ENCODE measurements at regions not wholly inside any gene's neighbourhood (a gene's known extent, or its start where the extent isn't known, plus 50 kb on each side); places are given as distances from the start of the nearest gene placed in this dataset.
A peak's percentile ranks its signal among the peaks of the same experiment; 100 is the strongest.
"Not testable (repeated sequence)": the region's sequence is repeated elsewhere in the genome, so short reads cannot be mapped to it uniquely, and the experiment has no call there.

DNA sequence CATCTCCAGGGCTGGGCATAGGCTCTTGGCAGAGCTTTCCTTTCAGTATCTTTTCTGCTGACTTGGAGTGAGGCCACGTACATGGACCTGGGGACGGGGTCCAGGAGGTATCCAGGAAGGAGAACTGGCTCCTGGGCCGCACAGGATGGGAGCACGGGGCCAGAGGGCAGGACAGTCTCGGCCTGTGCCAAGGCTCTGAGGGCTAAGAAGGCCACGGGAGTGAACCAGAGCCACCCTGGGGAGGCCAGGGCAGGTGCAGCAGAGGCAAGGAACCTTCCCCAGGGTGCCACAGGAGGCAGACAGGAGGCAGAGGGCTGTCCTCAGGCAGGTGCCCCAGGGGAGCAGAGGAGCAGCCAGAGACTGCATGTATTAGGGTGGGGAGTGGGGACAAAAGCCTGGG is 50.3 kb downstream of the PLXNA1 start:
- DNase-seq = no peak

DNA sequence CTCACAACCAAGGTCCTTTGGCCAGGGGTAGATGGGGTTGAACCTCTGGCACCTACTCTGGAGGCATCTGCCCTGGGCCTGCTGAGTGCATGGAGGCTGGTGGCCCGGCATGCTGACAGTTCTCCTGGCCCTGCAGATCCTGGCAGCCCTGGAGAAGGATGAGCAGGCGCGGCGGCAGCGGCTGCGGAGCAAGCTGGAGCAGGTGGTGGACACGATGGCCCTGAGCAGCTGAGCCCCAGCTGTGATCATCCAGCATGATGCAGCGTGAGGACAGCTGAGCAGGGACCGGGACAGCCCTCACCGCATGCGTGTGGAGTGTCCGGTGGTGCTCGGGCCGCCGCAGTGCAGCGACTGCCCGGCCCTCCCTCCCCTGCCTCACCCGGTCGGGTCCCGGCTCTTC is 50.9 kb downstream of the PLXNA1 start:
- no peak for DNase-seq

DNA sequence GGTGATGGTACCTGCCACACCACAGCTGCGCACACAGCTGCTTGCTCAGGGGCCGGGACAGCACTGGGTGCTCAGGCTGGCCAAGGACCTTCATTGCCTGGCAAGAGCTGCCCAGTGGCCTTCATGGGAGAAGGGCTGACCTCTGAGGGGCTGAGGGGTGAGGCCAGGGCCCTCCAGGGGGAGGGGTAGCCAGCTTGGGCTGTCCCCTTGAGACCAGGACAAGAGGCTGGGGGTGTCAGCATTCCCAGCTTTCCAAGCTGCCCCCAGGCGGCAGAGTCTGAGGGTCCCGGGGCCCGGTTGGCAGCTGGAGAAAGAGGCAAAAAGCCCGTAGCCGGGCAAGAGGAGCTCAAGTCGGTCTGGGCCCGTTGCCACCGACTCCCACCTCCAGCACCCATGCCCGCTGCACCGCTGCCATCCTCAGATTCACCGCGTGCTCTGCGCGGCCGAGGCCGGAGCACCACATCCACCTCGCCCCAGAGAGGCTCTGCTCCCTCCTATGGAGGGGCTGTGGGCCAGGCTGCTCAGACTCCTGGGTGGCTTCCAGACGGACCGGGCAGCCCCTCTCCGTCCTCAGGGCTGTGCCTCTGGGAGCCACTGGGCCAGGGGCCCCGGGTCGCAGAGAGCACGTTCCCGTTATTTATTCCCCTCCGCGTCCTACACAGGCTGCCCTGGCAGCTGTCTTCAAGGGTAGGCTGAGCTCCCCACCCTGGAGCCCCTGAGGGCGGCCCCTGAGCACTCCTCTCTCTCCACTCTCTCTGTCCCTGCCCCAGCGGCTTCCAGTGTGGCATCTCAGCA is 51.5 kb downstream of the PLXNA1 start:
- DNase-seq = no peak

DNA sequence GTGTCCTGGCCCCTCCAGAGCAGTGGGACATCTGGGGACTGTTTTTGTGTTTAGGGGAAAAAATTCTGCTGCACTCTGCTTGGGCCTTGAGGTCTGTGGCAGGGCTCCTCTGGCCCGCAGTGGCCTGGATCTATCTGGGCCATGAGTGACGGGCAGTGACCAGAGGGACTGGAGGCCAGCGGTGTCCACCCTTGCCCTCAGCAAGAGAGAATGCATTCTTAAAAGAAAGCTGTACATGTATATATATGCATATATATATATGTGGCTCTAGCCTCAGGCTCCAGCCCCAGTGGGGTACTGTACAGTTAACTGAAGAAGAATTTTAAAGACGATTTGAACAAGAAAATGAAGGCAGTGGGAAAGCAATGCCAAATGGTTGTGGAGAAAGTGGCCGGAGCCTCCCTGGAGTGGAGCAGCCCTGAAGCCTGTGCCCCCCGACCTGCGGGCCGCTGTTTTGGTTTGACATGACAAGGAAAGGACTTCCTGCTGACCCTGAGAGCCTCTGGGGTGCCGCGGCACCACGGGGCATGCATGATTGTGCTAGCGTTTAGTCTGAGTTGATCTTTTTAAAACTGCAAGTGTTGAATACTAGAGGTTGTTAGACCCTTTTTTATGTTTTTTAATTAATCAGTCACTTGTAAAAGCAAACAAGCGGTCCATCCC is 52.2 kb downstream of the PLXNA1 start:
- no peak for DNase-seq

DNA sequence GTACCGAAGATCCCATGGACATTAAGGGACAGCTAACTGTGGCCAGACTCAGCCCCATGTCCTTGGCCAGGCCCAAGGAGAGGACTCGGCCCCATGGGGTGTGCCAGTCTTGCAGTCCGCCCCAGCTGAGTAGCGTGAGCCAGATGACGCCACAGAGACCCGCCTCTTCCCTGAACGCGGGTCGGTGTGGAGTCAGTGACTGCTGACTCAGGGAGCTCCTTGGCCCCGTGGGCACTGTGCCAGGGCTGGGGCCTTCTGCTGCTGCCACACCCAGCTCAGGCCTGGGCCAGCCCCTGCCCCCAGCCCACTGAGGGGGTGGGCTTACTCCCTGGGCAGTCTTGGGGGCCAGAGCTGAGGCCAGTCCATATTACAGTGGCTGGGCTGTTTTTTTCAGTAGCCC is 52.8 kb downstream of the PLXNA1 start:
- no peak for DNase-seq

DNA sequence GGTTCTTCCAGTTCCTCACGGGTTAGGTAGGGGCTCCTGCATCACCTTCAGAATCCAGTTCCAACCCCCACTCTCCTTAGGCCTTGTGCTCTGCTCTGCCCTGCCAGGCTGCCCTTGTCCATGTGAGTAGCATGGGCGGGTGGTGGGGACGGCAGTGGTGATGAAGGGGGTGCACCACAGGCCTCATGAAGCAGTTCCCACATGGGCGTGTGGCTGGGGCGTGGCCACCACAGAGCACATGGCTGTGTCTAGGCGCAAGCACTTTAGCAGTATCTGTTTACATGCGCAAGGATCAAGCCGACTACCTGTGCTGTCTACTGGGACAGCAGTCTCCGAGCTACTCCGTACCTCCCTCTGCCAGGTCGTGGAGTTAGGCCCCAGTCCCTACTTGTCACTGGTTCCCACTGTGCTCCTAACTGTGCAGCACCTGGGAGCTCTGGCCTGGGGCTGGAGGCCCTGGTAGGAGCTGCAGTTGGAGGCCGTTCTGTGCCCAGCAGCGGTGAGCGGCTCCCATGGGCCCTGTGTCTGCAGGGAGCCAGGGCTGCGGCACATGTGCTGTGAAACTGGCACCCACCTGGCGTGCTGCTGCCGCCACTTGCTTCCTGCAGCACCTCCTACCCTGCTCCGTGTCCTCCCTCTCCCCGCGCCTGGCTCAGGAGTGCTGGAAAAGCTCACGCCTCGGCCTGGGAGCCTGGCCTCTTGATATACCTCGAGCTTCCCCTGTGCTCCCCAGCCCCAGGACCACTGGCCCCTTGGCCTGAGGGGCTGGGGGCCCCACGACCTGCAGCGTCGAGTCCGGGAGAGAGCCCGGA is 53.5 kb downstream of the PLXNA1 start:
- DNase-seq = peak; percentile 46

DNA sequence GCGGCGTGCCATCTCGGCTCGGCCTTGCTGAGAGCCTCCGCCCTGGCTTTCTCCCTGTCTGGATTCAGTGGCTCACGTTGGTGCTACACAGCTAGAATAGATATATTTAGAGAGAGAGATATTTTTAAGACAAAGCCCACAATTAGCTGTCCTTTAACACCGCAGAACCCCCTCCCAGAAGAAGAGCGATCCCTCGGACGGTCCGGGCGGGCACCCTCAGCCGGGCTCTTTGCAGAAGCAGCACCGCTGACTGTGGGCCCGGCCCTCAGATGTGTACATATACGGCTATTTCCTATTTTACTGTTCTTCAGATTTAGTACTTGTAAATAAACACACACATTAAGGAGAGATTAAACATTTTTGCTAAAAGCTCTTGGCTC is 54.1 kb downstream of the PLXNA1 start:
- no peak for DNase-seq

DNA sequence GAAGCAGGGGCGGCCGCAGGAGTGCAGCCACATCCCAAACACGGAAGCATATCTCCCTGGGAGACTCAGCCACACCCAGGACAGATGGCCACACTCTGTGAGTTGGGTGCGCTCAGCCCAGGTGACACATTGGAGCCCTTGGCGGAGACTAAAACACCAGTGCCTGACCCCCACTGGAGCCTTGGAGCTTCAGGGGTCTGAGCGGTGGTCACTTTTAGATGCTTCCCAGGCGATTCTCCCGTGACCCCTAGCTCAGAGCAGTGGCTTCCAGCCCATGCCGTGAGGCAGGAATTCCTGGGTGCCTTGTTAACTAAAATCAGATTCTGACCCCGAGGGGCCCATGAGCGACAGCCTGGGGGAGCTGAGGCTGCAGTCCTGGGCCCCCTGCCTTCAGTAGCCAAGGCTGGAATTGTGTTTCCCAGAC is 54.5 kb downstream of the PLXNA1 start:
- DNase-seq = no peak

DNA sequence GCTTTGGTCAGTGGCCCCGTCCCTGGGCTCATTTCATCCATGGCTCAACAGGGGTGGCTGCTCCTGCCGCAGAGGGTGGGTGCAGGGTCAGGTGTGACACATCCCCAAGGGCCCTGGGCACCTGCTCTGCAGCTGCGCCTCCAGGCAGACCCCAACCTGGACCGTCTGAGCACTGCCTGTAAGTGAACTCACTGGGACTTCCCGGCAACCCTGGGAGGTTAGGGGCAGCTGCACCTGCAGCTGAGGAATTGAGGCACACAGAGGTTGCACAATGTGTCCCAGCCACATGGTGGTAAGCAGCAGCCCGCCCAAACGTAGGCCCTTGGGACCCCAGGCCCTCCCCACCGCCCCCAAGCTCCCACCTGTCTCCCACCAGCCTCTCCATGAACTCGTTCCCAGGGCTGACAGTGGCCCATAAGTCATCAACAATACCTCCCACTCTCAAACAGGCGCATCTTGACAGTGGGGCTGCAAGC is 55.1 kb downstream of the PLXNA1 start:
- DNase-seq = no peak

DNA sequence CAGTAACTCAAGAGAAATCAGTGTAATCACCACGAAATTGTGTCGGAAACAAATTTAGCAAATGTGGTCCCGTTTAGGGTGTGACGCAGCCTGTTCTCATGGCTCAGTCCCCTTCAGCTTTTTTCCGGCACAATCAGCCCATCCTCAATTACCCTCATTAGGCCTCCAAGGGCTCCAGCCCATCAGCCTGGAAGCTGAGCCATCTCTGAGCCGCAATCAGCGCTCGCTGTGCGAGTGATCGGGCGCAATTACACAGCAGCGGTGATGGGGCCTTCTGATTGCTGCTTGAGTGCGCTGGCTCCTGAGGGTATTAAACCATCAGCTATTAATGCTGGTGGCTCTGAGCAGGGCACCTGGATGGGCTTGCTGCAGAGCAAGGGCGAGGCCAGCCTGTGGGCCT is 55.6 kb downstream of the PLXNA1 start:
- DNase-seq = no peak

DNA sequence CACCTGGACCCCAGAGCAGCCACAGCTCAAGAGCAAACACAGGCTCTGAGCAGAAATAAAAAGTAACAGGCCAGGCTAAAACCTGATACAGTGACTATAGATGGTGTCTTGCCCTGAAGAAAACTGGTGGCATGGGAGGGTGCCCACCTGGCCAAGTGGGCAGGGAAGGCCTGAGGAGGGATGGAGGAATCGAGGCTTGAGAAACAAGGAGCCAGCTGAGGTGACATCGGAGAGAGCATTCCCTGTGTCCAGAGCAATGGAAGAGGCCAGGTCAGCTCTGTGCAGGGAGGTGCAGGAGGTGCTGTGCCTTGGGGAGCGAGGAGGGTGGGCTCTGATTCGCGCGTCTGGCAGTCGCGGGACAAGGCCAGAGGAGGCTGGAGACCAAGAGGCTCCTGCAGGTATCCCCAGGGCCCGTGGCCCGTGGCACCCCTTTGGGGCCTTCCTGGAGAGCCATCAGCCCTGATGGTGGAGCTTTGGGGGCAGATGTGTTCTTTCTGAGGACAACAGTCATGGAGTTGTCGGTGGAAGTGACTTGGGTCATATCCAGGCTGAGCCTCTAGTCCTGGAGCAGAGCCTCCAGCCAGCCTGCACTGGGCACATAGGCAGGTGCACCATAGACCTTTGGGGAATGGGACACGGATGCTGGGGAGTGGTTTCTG is 56.1 kb downstream of the PLXNA1 start:
- DNase-seq = no peak

DNA sequence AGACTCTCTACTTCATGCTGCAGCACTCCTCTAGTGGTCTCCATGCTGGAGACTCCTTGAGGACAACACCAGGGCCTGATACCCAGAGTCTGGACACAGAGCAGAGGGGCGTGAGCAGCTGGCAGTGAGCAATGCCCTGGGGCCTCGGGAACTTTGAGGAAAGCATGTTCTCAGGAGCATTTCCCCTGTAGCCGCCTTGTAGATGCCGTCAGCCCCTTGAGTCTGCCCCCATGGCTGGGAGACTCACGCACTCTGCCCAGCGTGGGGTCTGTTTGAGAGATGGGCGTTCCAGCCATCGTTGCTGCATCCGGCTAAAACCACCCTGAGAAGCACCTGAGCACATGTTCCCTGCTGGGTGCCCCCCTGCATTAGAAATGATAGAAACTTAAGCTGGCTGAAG is 56.8 kb downstream of the PLXNA1 start:
- no peak for DNase-seq

DNA sequence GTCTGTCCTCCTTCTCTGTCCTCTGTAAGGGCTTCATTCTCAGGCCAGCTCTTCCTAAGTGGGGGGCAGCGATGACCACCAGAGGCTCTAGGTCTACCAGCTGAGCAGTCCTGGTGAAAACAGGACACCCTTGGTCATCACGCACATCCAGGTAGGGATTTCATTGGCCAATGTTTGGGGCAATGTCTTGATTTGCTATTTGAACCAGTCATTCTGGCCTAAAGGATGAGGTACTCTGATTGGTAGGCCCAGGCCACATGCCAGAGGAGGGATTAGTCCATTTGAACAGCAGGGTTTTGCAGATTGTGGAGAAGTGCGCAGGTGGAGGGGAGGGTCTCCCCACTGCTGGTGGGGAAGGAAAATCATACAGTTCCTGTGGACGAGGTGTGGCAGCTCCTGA is 57.3 kb downstream of the PLXNA1 start:
- DNase-seq = no peak

DNA sequence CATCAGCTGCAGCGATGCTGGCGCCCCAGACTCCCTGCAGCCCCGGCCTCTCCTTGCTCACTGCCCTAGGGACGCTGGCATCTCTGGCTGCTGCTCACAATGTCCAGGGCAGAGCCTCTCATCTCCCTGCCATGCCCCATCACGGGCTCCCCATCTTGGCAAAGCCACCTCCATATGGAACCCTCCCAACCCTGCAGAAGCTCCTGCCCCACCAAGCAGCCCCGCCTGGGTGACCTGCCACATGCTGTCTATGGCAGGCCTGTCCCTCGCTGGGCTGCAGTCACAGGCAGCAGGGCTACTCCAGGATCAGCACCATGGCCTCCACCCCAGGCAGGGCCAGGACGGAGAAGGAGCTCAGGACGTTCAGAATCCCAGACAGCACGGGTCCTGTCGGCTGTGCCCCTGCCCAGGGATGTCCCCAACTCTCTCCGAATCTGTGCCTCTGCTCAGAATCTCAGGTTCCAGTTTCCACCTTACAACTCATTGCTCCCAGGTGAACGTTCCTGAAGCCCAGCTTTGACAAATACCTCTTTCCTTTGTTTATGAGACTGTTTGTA is 58.4 kb downstream of the PLXNA1 start:
- DNase-seq = no peak

DNA sequence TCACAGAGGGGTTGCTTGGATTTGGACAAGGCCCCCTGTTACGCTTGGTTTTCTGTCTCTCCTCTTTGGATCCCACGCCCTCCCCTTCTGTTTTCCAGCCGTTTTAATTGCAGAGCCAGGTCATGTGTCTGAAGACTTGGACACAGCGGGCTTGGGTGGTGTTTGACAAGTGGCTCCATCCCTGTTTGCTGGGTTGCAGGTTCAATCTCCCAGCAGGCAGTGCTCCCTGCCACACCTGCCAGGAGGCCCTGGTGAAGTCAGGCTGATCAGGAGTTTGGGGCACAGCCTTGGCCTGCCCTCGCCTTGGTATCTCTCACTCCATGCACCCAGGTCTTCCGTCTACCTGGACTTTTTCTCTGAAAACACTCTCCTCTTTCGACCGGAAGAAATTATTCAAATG is 59.0 kb downstream of the PLXNA1 start:
- no peak for DNase-seq

DNA sequence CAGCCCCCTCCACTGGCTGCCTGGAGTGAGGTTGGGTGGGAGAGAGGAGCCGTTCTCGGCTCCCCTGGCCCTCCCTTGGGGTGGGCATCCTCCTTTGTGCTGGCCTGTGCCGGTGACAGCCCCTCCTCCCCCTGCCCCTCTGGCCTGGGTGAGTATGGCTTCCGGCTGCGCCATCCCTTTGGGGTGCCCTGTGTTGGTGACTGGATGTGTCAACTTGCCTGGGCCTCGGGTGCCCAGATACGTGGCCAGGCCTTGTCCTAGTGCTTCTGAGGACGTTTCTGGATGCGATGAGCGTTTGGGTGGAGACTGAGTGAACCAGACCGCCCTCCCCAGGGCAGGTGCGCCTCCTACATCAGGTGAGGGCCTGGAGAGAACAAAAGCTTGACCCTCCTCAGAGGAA is 59.7 kb downstream of the PLXNA1 start:
- no peak for DNase-seq

DNA sequence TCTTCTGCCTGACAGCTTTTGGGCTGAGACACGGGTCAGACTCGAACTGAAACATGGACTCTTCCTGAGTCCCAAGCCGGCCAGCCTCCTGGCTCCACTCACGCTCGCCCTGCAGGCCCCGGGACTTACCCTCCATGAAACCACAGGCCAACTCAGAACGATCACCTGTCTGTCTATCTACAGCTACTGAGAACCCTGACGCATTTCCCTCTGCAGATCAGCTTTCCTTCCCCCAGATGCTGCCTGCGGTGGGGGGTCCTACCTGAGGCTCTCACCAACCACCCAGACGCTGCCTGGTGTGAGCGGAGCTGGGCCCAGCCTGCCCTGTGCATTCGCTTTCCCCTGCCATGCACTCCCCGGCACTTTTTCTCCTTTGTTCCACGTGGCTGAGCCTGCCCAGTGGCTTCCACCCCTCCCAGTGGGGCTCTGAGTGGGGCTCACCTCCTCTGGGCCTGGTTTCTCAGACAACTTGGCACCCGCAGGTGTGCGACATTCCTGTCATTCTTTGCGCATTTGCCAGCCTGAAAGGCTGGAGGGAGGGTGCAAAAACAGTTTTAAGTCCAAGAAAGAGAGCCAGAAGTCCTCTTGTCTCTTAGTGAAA is 60.2 kb downstream of the PLXNA1 start:
- no peak for DNase-seq

DNA sequence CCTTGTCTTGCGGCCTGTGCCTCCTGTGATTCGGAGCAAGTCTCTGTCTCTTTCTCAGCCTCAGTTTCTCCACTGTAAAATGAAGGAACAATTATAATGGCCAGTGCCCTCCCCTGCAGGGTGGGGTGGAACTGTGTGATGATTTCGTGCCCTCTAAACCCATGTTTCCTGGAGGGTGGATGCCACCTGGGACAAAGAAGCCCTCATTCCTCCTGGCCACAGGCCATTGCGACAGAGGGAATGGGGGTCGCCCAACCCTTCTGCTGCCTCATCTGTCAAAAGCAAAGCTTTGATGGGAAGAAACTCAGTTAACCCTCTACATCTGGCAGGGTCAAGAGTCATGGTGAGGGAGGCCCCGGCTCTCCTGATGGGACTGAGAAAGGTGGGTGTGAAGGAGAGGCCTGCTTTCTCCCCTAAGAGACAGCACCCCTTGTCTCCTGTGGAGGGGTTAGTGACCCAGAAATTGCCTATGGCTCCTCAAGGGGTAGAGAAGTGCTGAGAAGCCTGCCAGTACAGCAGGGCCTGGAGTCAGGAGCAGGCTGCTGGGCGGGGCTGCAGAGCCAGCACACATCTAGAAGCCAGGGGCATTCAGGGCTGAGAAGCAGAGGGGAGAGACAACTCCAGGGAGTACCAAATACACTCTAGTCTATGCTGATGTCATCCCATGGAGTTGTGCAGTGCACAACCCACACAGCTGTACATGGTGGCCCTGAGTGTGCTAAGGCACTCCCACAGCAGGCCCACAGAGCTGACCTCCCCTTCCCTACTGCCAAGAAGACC is 61.0 kb downstream of the PLXNA1 start:
- no peak for DNase-seq

DNA sequence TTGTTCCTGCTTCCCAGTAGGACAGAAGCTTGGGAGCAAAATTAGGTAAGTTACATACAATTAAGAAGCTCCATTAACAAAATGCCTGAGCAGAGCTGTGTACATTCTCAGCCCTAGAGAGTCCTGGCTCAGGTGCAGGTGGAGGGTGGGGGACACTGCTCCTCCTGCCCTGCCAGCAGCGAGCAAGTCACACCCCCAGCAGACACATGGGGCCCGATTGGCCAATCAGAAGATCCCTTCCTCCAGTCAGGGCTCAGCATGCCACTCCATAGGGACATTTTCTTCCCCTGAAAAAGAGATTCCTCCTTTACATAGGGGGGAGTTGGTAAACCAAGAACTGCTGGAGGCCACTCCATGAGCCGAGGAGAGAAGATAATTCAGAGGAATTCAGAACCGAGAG is 62.1 kb downstream of the PLXNA1 start:
- peak; percentile 79 for DNase-seq

DNA sequence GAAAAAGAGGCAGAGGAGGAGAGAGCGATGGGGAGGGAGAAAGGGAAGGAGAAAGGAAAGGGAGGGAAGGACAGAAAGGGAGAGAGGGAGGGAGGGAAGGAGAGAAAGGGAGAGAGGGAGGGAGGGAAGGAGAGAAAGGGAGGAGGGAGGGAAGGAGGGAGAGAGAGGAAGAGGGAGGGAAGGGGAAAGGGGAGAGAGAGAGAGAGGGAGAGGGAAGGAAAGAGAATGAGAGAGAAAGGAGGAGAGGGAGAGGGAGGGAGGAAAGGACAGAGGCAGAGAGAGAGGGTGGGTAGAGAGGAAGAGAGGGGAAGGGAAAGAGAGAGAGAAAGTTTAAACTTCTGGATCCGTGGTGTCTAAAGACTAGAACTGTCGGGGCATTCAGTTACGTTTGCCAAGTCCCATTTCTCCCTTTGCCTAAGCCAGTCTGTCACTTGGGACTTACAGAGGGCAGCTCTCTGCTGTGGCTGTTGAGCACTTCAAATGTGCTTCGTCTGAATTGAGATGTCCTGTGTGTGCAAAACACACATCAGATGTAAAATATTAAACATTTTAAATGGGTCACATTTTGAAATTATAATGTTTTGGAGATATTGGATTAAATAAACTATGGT is 62.6 kb downstream of the PLXNA1 start:
- DNase-seq = no peak

DNA sequence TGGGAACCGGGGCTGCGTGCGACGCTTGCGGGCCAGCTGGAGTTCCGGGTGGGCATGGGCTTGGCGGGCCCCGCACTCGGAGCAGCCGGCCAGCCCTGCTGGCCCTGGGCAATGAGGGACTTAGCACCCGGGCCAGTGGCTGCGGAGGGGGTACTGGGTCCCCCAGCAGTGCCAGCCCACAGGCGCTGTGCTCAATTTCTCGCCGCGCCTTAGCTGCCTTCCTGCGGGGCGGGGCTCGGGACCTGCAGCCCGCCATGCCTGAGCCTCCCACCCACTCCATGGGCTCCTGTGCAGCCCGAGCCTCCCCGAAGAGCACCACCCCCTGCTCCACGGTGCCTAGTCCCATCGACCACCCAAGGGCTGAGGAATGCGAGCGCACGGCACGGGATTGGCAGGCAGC is 63.8 kb downstream of the PLXNA1 start:
- DNase-seq = not testable (repeated sequence)
